H1 (cell line): ENCODE measurements at regions not wholly inside any gene's neighbourhood (a gene's known extent, or its start where the extent isn't known, plus 50 kb on each side); places are given as distances from the start of the nearest gene placed in this dataset.

ENCODE experiments used
- CTCF ChIP-seq, 3 experiments: IDR thresholded peaks; 1 replicate in 2 of 3; 2 replicates in 1 of 3; pipeline versions ENCODE4 v1.5.1 to v1.6.1; 2011; ENCODE audit warnings: low read length in 3 of 3, mild to moderate bottlenecking in 3 of 3, inconsistent platforms in 2 of 3, low read depth in 1 of 3, moderate library complexity in 1 of 3; ENCODE audit not compliant: insufficient read depth in 1 of 3; ENCODE audit errors: control extremely low read depth in 1 of 3
- EZH2 ChIP-seq: fragments of 200-600 bp; sonication (generic); IDR thresholded peaks from 2 replicates; pipeline ENCODE4 v1.7.1; 2012; ENCODE audit warnings: low read depth, mild to moderate bottlenecking, moderate library complexity, low read length, inconsistent platforms; ENCODE audit not compliant: severe bottlenecking
- POLR2A ChIP-seq, 2 experiments: IDR thresholded peaks; 1 replicate in 1 of 2; 2 replicates in 1 of 2; pipeline ENCODE4 v1.6.1; 2011; ENCODE audit warnings: low read depth in 2 of 2, low read length in 2 of 2, mild to moderate bottlenecking in 2 of 2; ENCODE audit errors: control extremely low read depth in 1 of 2
- RAD21 ChIP-seq, 2 experiments: IDR thresholded peaks in 1 of 2; conservative IDR thresholded peaks in 1 of 2; 2 replicates each; pipeline ENCODE4 v1.6.1; 2011; ENCODE audit warnings: low read depth in 2 of 2, low read length in 2 of 2, improper control_type of control experiment in 1 of 2, inconsistent platforms in 1 of 2, mild to moderate bottlenecking in 1 of 2, moderate library complexity in 1 of 2

GRCh38 chr2:18961991-18962421 is 372.6 kb upstream of the NT5C1B start:
- TF ChIP-seq EZH2 (no peak), CTCF (IDR thresholded peaks at IDR 0.05; ENCODE audit: control extremely low read depth in 1 of 3, insufficient read depth in 1 of 3, low read depth in 1 of 3, low read length in 3 of 3) (no peak), RAD21 (IDR thresholded peaks at IDR 0.05 in 1 of 2, conservative IDR thresholded peaks at IDR 0.05 in 1 of 2; ENCODE audit: low read depth in 2 of 2, low read length in 2 of 2) (no peak), POLR2A (IDR thresholded peaks at IDR 0.05; ENCODE audit: control extremely low read depth in 1 of 2, low read depth in 2 of 2, low read length in 2 of 2) (no peak)
